ENCODE measurements at regions not wholly inside any gene's neighbourhood (a gene's known extent, or its start where the extent isn't known, plus 50 kb on each side); places are given as distances from the start of the nearest gene placed in this dataset.
"Not testable (repeated sequence)": the region's sequence is repeated elsewhere in the genome, so short reads cannot be mapped to it uniquely, and the experiment has no call there.

DNA sequence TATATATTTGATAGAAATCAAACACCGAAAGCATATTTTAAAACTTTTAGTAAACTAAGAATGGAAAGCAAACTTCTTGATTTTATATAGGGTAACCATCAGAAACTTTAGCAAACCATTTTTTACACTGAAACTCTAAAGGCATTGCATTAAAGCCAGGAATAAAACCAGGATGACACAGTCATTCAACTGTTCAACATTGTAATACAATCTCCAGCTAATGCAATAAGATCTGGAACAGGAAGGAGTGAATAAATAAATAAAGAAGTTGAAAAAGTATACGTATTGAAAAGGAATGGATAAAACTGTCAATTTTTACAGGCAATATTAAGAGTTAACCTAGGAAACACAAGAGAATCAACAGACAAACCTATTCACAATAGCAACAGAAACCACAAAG lies 181.9 kb upstream of the TTC14 start:
- no peak for DNase-seq (ENCODE audit: low spot score)

DNA sequence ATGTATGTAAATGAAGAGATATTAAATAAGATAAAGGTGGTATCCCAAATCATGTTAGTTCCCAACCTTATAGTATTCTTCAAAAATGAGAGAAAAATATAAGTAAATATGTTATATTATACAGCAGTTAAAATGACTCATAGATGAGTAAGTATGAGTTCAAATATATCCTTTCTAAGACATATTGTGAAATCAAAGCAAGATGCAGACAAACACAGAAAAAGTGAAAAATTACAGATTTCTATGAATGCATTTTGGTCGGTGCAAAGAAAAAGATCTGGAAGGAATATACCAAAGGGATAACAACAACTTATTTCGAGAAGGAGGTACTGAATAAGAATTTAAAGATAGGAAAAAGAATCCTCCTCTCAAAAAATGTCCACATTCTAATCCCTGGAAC lies 181.2 kb upstream of the TTC14 start:
- no peak for DNase-seq (ENCODE audit: low spot score)

DNA sequence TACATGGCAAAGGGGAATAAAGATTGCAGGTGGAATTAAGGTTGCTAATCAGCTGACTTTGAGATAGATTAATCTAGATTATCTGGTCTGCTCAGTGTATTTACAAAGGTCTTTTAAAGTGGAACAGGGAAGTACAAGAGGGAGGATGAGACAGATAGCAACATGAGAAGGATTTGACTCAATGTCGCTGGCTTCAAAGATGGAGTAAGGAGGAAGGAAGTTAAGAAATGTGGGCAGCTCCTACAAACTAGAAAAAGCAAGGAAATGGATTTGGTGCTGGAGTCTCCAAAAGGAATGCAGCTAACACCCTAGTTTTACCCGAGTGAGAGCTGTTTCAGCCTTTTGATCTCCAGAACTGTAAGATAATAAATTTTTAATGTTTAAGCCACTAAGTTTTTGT lies 180.7 kb upstream of the TTC14 start:
- no peak for DNase-seq (ENCODE audit: low spot score)

DNA sequence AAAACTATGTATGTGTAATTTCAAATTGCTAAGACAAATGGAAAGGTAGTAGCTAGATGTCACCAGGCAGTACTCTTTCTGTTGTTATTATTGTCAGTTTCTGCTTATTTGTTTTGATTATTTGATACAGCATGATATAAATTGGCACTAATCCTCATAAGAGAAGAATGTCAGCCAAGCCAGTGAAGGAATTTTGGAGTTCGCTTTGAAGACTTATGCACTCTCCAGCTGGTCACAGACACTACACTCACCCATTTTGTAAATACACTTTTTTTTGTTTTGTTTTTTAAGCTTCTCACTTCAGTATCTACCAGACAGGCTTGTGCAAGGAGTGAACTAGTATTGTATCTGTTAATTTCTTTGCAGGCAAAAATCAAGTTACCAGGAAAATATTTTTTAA lies 180.2 kb upstream of the TTC14 start:
- no peak for DNase-seq (ENCODE audit: low spot score)

DNA sequence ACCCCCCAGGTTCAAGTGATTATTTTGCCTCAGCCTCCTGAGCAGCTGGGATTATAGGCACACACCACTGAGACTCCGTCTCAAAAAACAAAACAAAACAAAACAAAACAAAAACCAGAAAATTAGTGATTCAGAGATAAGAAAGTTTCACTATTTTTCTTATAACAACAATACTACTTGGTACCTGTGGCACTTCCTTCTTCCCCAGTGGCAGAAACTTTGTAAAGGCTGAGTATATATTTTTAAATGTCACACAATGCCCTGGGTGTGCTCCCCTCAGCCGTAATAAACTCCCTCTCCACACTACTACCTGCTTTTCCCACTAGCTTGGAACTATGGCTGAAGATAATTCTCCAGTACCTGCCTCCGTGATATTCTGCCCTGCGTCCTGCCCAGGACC lies 177.7 kb upstream of the TTC14 start:
- DNase-seq (ENCODE audit: low spot score) = not testable (repeated sequence)

DNA sequence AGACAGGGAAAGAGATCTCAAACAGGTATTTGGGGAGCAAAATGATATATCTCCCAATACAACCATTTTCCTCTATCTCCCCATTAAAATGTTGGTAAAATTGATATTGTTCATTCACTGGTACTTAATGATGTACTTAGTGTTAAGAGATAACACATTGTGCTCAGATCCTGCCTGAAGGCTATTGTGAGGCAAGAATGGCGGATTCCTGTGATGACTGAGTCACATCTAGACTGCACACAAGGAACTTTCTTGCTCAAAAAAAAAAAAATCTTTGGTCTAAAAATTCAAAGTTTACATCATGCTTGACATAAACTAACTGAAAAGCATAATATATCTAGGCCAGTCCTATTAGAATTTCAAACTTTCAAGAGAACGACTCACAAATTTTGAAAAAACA lies 171.1 kb upstream of the TTC14 start:
- no peak for DNase-seq (ENCODE audit: low spot score)

DNA sequence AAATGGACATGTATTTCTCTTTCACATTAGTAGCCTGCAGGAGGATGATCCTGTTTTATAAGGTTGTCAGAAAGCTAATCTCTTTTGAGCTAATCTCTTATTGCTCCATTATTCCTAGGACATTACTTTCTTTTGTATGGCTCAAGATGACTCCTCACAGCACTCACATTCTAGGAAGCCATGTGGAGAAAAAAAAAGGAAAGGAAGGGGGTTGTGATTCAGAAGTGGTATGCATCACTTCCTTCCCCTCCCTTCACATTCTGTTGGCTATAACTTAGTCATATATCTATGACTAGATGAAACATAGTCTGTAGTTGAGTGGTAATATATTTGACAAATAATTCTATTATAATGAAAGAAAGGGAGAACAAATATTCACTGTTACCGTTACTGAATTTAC lies 168.8 kb upstream of the TTC14 start:
- DNase-seq (ENCODE audit: low spot score) = no peak

DNA sequence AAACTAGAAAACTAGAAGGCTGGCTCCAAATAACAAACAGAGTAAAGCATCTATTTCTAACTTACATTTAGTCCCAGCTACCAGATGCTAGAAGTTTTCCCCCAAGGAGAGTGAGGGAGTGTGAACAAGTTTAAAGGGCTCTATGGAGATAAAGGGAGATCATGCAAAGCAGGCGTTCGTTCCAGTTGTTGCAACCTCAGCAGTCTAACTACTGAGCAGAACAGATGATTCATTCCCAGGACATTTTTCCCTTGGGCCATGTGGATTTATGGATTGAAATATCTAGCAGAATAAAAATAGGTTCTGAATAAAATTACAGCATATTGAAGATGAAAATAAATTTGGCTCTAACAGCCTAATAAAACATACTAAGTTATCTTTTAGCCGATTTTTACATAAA lies 154.8 kb upstream of the TTC14 start:
- DNase-seq (ENCODE audit: low spot score) = no peak

DNA sequence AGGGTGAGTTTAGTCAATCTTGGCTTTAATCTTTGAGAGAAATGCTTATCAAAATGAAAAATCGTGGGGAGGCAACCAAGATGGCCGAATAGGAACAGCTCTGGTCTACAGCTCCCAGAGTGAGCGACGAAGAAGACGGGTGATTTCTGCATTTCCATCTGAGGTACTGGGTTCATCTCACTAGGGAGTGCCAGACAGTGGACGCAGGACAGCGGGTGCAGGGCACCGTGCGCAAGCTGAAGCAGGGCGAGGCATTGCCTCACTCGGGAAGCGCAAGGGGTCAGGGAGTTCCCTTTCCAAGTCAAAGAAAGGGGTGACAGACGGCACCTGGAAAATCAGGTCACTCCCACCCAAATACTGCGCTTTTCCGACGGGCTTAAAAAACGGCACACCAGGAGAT lies 153.6 kb upstream of the TTC14 start:
- not testable (repeated sequence) for DNase-seq (ENCODE audit: low spot score)

DNA sequence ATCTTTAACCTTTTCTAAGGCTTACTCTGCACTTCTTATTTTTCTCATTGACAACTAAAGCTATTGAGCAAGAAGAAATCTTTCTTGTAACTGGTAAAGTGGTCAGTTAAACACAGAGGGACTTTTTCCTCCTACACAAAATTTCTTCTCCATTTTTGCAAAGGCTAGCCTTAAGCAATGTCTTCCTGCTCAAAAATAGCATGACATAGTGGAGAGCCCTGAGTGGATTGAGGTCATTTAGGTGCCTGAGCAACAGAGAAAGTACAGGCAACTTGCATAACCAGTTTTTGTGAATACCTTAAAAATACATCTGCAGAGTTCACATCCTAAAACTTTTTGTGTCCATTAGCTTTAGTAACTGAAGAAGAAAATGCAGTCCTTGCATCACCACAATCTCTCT lies 144.7 kb upstream of the TTC14 start:
- no peak for DNase-seq (ENCODE audit: low spot score)

DNA sequence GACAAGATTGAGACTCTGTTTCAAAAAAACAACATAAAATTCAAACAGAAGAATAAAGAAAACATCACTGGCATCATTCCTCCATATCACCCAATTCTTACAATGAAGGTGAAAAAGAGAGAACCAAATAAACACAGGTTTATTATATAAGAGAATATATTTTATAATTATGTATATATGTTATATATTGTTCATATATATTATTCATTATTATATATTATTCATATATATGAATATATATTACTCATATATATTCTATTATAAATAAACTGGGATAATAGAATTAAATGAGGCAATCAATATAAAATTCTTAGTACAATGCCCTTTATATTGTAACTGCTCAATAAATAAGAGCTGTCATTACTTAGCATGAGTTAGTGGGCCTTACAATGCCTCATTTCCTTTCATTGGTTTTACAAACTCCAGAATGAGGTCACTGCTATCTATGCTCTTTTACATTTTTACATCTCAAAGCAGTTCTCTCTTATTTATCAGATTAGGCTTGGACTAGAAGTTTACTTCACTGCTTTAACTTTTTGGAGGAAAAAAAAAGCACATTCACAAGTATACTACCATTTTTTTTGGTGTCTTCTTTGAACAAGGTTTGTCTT lies 135.5 kb upstream of the TTC14 start:
- DNase-seq (ENCODE audit: low spot score) = no peak

DNA sequence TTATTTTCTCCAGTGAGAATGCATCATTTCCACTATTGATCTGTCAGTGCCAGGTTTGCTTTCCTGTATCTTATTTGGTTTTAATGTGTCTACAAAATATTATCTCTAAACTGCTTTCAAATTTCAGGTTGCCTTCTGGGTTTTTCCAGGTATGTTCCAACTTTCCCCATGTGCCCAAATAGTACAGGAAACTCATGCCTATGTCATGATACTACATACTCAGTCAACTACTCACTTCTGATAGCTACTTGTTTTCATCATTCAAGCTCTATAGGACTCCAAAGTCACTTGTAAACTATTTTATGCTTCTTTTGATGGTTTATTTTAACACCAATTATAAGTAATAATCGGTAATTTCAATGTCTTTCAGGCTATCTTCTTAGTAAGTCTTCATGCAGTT lies 134.8 kb upstream of the TTC14 start:
- DNase-seq (ENCODE audit: low spot score) = no peak

DNA sequence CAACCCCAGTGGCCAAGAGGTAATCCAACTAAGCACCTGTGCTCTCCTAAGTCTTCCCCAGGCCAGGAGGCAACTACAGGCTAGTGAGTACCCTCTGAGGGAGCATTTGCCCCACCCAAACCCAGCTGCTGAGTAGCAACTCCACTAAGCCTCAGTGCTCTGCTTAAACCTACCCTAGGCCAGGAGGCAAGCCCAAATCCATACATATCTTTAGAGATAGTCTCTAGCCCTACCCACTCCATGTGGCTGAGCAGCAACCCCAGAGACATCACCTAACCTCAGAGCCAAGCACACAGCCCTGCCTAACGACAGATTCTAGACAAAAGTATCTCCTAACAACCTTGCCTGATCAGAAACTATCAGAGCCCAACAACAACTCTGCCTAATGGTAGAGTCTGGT lies 132.8 kb upstream of the TTC14 start:
- DNase-seq (ENCODE audit: low spot score) = no peak

DNA sequence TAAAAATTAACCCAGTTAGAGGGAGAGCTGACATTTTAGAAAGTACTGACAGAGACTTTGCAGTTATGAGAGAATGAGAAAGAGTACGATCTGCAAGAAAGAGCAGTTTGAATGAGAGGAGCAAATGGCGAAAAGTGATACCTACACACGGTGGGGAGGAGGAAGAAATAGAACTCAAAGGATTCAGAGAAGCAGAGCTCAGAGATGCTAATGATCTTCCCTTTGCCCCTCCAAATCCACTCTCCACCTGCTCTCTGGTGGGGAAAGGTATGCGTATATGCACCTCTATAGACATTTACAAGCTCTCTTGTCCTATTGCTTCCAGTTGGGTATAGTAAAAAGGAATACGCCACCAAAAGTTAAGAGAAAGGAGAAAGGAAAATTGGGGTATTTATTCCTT lies 123.3 kb upstream of the TTC14 start:
- DNase-seq (ENCODE audit: low spot score) = no peak

DNA sequence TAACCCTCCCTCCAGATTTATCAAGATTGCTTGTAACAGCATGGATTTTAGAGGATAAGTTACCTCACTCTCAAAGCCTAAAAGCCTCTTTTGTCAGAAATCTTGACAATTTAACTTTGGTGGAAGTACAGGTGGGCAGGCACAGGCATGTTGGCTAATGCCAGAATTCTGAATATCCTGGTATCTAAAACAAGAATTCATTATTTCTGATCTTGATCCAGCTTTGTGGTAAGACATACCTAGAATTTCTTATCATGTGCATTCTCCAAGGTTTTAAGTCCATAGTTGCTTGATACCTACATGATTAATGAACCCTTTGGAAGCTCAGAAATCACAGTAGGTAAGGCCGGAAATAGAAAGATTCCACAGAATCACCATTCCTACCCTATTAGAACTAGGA lies 109.9 kb upstream of the TTC14 start:
- no peak for DNase-seq (ENCODE audit: low spot score)

DNA sequence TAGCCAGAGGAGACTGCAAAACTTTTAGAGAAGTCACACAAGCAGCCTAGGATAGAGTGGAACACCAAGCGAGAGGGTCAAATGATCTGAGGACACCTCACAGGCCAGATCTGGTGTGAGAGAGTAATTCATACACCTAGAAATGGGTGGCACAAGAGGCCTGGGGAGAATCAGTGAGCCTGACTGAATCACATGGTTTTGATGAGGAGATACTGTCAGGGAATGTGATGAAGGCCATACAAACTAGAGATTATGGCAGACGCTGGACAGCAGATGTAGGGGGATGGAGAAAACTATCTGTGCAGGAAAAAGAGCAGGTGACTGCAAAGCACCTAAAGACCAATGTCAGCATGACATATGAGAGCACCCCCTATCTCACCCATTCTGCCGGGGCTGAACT lies 105.0 kb upstream of the TTC14 start:
- DNase-seq (ENCODE audit: low spot score) = no peak

DNA sequence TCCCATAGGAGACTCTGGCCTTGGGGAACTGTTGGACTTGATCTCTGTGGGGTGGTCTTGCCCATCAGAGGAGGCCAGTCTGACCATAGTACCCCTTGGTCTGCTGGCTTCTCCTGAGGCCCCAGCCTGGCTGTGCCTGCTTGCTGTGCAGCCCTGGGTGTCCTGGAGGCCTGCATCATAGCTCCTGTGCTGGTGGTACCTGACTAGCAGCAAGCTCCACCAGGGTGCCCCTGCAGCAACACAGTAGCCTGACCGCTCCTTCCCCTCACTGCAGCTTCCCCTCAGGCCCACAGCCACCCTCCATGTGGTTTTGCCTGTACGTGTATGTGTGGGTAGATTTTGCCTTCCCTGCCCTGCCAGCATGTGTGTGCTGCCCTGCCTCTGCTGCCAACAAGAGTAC lies 85.6 kb upstream of the TTC14 start:
- DNase-seq (ENCODE audit: low spot score) = no peak

DNA sequence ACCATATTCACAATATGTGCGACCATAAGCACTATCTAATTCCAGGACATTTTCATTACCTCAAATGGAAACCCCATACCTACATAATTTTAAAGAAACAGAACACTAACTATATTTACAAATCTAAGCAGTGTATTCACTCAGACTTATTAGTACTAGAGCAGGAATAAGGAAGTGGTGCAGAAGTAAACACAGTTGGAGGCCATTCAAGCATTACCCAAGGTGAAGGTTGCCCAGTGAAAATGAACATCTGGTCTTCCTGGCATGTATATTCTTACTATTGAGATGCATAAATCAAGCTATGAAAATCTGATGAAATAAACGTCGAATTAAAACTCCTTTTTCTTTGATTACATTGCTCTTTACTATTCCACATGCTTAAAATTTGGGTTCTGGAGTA lies 78.9 kb upstream of the TTC14 start:
- no peak for DNase-seq (ENCODE audit: low spot score)

DNA sequence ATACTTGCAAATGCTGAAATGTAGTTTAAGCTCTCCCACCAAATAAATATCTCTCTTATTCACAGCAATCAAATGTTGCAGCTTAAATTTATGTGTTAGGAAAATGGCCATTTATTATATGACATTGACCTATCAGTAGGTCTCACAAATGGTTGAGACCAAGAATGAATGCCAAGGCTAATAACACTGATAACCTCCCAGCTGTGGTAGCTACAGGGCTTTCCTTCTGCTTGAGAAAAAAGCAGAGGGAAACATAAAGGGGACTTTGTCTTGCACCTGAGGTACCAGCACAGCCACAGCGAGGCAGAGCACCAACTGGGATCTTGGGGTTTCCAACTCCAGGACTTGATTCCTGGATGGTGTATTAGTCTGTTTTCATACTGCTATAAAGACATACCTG lies 73.1 kb upstream of the TTC14 start:
- no peak for DNase-seq (ENCODE audit: low spot score)

DNA sequence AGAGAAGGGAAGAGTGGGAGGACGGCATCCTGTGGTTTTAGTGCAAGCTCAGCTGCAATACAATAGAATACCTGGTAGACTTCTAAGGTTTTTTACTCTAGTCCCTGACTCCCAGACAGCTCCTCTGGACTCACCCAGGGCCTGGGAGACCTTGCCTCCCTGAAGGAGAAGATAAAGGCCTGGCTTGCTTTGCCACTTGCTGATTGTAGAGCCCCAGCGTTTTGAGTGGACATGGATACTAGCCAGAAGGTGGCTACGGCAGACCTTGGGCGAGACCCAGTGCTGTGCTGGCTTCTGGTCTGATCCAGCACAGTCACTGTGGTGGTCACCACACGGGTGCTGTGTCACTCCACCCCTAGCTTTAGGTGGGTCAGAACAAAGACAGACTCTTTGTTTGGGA lies 72.2 kb upstream of the TTC14 start:
- DNase-seq (ENCODE audit: low spot score) = no peak

DNA sequence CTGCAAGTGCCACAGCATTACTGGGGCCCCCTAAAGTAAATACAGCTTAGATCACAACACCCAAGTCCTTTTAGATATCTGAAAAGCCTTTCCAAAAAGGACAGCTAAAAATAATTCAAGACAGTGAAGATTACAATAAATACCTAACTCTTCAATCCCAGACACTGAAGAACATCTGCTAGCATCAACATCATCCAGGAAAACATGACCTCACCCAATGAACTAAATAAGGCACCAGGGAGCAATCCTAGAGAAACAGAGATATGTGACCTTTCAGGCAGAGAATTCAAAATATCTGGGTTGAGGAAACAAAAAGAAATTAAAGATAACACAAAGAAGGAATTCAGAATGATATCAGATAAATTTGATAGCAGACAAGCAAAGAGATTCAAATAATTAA lies 71.7 kb upstream of the TTC14 start:
- no peak for DNase-seq (ENCODE audit: low spot score)

DNA sequence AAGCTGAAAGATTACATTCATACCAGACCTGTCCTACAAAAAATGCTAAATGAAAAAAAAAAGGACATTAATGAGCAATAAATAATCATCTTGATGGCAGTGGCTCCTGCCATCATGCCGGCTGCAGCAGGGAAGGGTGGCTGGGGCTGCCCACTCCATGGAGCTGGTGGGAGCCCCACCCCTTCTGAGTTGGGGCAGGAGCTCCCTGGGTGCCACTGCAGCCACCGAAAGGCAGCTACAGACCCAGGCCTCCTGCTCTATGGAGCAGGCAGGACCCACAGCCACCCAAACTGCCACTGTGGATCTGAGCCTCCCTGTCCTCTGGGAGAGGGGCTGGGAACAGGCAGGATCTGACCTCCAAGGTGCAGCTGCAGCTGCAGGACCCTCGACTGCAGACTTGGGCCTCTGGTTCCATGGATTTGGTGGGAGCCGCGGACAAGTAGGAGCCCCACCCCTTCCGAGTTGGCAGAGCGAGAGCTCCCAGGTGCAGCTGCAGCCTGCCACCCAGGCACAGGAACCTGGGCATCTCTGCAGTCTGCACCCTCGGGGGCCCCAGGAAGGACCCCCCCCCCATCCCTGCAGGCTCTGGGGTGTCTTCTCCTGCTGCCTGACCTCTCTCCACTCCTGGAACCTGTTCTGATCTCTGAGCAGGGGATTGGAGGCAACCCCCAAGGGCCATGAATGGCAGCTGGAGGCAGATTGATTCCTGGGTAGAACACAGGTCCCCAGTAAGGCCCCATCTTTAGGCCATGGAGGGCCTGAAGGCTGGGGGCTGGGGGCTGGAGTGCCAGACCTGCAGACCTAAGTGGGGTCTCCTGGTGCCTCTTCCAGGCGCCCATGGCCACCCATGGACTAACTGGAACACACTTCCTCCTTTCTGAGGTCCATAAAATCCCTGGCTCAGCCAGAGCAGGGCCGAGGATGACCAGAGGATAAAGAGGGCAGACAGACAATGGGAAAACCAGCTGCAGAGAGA lies 70.4 kb upstream of the TTC14 start:
- no peak for DNase-seq (ENCODE audit: low spot score)

DNA sequence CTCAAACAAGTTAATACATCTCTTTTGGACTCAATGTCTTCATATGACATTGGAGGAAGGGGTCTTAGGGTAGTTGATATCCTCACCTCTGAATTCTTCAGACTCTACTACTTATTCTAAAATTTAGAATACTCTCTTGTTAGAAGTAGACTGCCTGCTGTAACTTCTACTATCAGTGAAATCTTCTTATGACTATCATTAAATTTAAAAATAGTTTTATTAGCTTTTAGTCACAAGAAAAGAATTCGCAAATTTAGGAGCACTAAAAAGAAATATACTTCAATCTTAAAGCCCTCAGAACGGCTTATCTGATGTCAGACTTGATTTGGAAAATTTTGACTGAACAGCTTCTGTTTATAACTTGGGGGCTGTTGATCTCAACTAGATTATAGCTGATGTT lies 67.1 kb upstream of the TTC14 start:
- no peak for DNase-seq (ENCODE audit: low spot score)

DNA sequence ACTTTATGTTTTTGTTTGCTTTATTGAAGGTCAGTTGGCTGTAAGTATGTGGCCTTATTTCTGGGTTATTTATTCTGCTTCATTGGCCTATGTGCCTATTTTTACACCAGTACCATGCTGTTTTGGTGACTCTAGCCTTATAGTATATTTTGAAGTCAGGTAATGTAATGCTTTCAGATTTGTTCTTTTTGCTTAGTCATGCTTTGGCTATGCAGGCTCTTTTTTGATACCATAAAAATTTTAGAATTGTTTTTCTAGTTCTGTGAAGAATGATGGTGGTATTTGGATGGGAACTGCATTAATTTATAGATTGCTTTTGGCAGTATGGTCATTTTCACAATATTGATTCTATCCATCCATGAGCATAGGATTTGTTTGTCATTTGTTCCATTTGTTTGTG lies 63.5 kb upstream of the TTC14 start:
- DNase-seq (ENCODE audit: low spot score) = no peak
